SK-N-SH treated with all-trans-retinoic acid at 6 μM for 48 hours (cell line): ENCODE measurements at regions not wholly inside any gene's neighbourhood (a gene's known extent, or its start where the extent isn't known, plus 50 kb on each side); places are given as distances from the start of the nearest gene placed in this dataset.

ENCODE experiments used
- ATAC-seq: fragments of 200-7000 bp; cut with Tn5 transposase; 3 replicates; pipeline ENCODE4 v1.9.1; 2020; ENCODE audit warnings: mild to moderate bottlenecking, moderate library complexity
- ARNTL ChIP-seq: fragments of 450-650 bp; formaldehyde crosslinking; IDR thresholded peaks from 2 replicates; pipeline ENCODE4 v1.5.0; 2020; ENCODE audit warnings: low read depth, mild to moderate bottlenecking, moderate library complexity, borderline replicate concordance
- BACH2 ChIP-seq: fragments of 250-450 bp; sonication (Bioruptor Pico); IDR thresholded peaks from 2 replicates; pipeline ENCODE4 v1.9.0; 2021; ENCODE audit warnings: mild to moderate bottlenecking, borderline replicate concordance
- CSRNP3 ChIP-seq: fragments of 250-450 bp; sonication (Bioruptor Pico); IDR thresholded peaks from 2 replicates; pipeline ENCODE4 v1.5.1; 2021; ENCODE audit warnings: mild to moderate bottlenecking, moderate library complexity
- ESRRG ChIP-seq: fragments of 250-450 bp; sonication (Bioruptor Pico); IDR thresholded peaks from 2 replicates; pipeline ENCODE4 v1.6.1; 2021; ENCODE audit warnings: mild to moderate bottlenecking
- GLIS3 ChIP-seq: fragments of 250-450 bp; sonication (Bioruptor Pico); IDR thresholded peaks from 2 replicates; pipeline ENCODE4 v1.5.0; 2020; ENCODE audit warnings: mild to moderate bottlenecking, moderate library complexity
- OSR1 ChIP-seq: fragments of 250-450 bp; sonication (Bioruptor Pico); IDR thresholded peaks from 2 replicates; pipeline ENCODE4 v1.8.0; 2022; ENCODE audit warnings: moderate library complexity, mild to moderate bottlenecking, inconsistent platforms
- PATZ1 ChIP-seq: fragments of 250-450 bp; sonication (Bioruptor Pico); IDR thresholded peaks from 2 replicates; pipeline ENCODE4 v1.8.0; 2020; ENCODE audit warnings: mild to moderate bottlenecking, moderate library complexity, borderline replicate concordance
- PPARA ChIP-seq: fragments of 250-450 bp; sonication (Bioruptor Pico); IDR thresholded peaks from 2 replicates; pipeline ENCODE4 v1.5.0; 2020; ENCODE audit warnings: mild to moderate bottlenecking, borderline replicate concordance
- RARB ChIP-seq: fragments of 250-450 bp; sonication (Bioruptor Pico); IDR thresholded peaks from 2 replicates; pipeline ENCODE4 v1.8.0; 2021; ENCODE audit warnings: mild to moderate bottlenecking, moderate library complexity
- SNAI2 ChIP-seq: fragments of 250-450 bp; sonication (Bioruptor Pico); IDR thresholded peaks from 2 replicates; pipeline ENCODE4 v1.5.0; 2020; ENCODE audit warnings: mild to moderate bottlenecking, moderate library complexity
- TCF4 ChIP-seq: fragments of 250-450 bp; sonication (Bioruptor Pico); IDR thresholded peaks from 2 replicates; pipeline ENCODE4 v1.8.0; 2021; ENCODE audit warnings: mild to moderate bottlenecking, moderate library complexity, borderline replicate concordance
- TOX ChIP-seq: fragments of 250-450 bp; sonication (Bioruptor Pico); IDR thresholded peaks from 2 replicates; pipeline ENCODE4 v1.8.0; 2021; ENCODE audit warnings: mild to moderate bottlenecking, moderate library complexity, borderline replicate concordance
- TSHZ2 ChIP-seq: fragments of 250-450 bp; sonication (Bioruptor Pico); IDR thresholded peaks from 2 replicates; pipeline ENCODE4 v1.5.0; 2020; ENCODE audit warnings: mild to moderate bottlenecking, moderate library complexity
- ZC3H10 ChIP-seq: fragments of 250-450 bp; sonication (Bioruptor Pico); IDR thresholded peaks from 2 replicates; pipeline ENCODE4 v1.5.1; 2021; ENCODE audit warnings: mild to moderate bottlenecking, moderate library complexity
- ZFP3 ChIP-seq: fragments of 250-450 bp; sonication (Bioruptor Pico); IDR thresholded peaks from 2 replicates; pipeline ENCODE4 v1.5.0; 2020; ENCODE audit warnings: mild to moderate bottlenecking, moderate library complexity
- ZFP30 ChIP-seq: fragments of 450-650 bp; formaldehyde crosslinking; IDR thresholded peaks from 2 replicates; pipeline ENCODE4 v1.5.0; 2022; ENCODE audit warnings: mild to moderate bottlenecking, moderate library complexity
- ZNF565 ChIP-seq: fragments of 450-650 bp; formaldehyde crosslinking; conservative IDR thresholded peaks from 2 replicates; pipeline ENCODE4 v1.5.0; 2020; ENCODE audit warnings: low read depth, mild to moderate bottlenecking, moderate library complexity
- ZNF70 ChIP-seq: fragments of 450-650 bp; formaldehyde crosslinking; IDR thresholded peaks from 2 replicates; pipeline ENCODE4 v1.5.0; 2020; ENCODE audit warnings: mild to moderate bottlenecking, moderate library complexity
- ZNF8 ChIP-seq: fragments of 450-650 bp; formaldehyde crosslinking; IDR thresholded peaks from 2 replicates; pipeline ENCODE4 v1.5.0; 2020; ENCODE audit warnings: mild to moderate bottlenecking, moderate library complexity
- TF ChIP-seq, protein P1 (sequence below): fragments of 250-450 bp; sonication (Bioruptor Pico); IDR thresholded peaks from 2 replicates; pipeline ENCODE4 v1.5.1; 2020; ENCODE audit warnings: low read depth, mild to moderate bottlenecking, moderate library complexity
- TF ChIP-seq, protein P2 (sequence below): fragments of 250-450 bp; sonication (Bioruptor Pico); IDR thresholded peaks from 2 replicates; pipeline ENCODE4 v1.8.0; 2021; ENCODE audit warnings: low read depth, mild to moderate bottlenecking, moderate library complexity, borderline replicate concordance

- TF ChIP-seq ZC3H10 (no peak), PPARA (CRISPR knock-in tag) (no peak), ESRRG (CRISPR knock-in tag) (no peak), BACH2 (CRISPR knock-in tag) (no peak), SNAI2 (CRISPR knock-in tag) (no peak)
- TF ChIP-seq, protein P1, sequence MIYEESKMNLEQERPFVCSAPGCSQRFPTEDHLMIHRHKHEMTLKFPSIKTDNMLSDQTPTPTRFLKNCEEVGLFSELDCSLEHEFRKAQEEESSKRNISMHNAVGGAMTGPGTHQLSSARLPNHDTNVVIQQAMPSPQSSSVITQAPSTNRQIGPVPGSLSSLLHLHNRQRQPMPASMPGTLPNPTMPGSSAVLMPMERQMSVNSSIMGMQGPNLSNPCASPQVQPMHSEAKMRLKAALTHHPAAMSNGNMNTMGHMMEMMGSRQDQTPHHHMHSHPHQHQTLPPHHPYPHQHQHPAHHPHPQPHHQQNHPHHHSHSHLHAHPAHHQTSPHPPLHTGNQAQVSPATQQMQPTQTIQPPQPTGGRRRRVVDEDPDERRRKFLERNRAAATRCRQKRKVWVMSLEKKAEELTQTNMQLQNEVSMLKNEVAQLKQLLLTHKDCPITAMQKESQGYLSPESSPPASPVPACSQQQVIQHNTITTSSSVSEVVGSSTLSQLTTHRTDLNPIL (CRISPR knock-in tag), result no peak
- ATAC-seq, result no peak
Observed at GRCh38 chr3:28601291-28601690, 252.7 kb upstream of the AZI2 start.

GRCh38 chr3:28606283-28606682 lies 257.7 kb upstream of the AZI2 start:
- TF ChIP-seq TCF4 (CRISPR knock-in tag) (no peak), ZFP30 (CRISPR knock-in tag) (no peak), RARB (CRISPR knock-in tag) (no peak), ZC3H10 (no peak), ESRRG (CRISPR knock-in tag) (no peak), ARNTL (CRISPR knock-in tag) (no peak), BACH2 (CRISPR knock-in tag) (no peak), ZNF70 (no peak), ZNF565 (no peak), CSRNP3 (CRISPR knock-in tag) (no peak), SNAI2 (CRISPR knock-in tag) (no peak), TOX (CRISPR knock-in tag) (no peak), GLIS3 (CRISPR knock-in tag) (no peak), PATZ1 (CRISPR knock-in tag) (no peak), ZFP3 (CRISPR knock-in tag) (no peak), TSHZ2 (CRISPR knock-in tag) (no peak), OSR1 (CRISPR knock-in tag) (no peak), PPARA (CRISPR knock-in tag) (no peak)
- TF ChIP-seq, protein P2, sequence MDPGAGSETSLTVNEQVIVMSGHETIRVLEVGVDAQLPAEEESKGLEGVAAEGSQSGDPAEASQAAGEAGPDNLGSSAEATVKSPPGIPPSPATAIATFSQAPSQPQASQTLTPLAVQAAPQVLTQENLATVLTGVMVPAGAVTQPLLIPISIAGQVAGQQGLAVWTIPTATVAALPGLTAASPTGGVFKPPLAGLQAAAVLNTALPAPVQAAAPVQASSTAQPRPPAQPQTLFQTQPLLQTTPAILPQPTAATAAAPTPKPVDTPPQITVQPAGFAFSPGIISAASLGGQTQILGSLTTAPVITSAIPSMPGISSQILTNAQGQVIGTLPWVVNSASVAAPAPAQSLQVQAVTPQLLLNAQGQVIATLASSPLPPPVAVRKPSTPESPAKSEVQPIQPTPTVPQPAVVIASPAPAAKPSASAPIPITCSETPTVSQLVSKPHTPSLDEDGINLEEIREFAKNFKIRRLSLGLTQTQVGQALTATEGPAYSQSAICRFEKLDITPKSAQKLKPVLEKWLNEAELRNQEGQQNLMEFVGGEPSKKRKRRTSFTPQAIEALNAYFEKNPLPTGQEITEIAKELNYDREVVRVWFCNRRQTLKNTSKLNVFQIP (CRISPR knock-in tag), result no peak
- ATAC-seq, result no peak

- ATAC-seq, result no peak
- TF ChIP-seq TOX (CRISPR knock-in tag) (no peak), ZNF70 (no peak), GLIS3 (CRISPR knock-in tag) (no peak), PPARA (CRISPR knock-in tag) (no peak), ZNF565 (no peak), PATZ1 (CRISPR knock-in tag) (no peak), ZFP3 (CRISPR knock-in tag) (no peak), ZFP30 (CRISPR knock-in tag) (no peak), BACH2 (CRISPR knock-in tag) (no peak), ZNF8 (CRISPR knock-in tag) (no peak), OSR1 (CRISPR knock-in tag) (no peak)
- TF ChIP-seq, protein P1 (CRISPR knock-in tag), result no peak
- TF ChIP-seq, protein P2 (CRISPR knock-in tag), result no peak
Observed at GRCh38 chr3:28612232-28612631, 263.6 kb upstream of the AZI2 start.
